NCI-H2171 treated with DMSO at 0.1 percent for 48 hours (cell line): ENCODE measurements at regions not wholly inside any gene's neighbourhood (a gene's known extent, or its start where the extent isn't known, plus 50 kb on each side); places are given as distances from the start of the nearest gene placed in this dataset.
"Not testable (repeated sequence)": the region's sequence is repeated elsewhere in the genome, so short reads cannot be mapped to it uniquely, and the experiment has no call there.

Source experiments
- DNase-seq: peaks from one replicate; lab custom pipeline; 2025; lab: John Stamatoyannopoulos, UW

DNA sequence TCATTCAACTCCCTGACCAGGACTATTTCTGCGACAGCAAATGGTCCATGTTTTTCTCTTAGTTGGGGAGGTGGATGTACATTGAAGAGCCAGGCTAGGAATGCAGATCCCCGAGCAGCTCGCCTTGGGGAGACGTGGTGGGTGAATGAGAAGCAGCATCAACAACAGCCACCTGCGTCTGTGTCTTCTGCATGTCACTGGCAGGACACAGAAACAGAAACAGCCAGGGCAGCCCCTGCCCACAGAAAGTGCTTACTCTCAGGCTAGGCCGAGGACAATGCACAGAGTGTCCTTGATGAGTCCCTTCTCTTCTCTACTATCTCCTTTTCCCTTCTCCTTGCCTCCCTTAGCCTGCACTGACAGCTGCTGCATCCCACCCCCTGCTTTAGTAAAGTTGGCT lies 541.9 kb upstream of the CADM1 start:
- DNase-seq = no peak

DNA sequence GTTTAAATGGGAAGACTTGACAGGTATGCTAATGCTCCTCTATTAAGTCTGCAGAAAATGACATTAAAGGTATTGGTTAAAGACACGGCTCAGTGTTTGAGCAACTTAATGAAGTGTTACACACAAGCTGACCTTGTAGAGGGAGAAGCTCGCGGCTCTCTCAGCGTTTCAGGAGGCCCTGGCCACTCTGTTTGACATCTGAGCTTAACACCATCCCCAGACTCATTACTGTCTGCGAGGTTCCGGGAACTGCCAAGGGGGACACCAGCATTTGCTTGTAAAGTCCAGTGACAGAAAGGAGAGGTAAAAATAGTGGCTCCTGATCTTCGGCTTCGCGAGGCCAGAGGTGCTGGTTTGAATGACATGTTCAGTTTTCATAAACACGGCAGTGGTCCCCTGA lies 540.7 kb upstream of the CADM1 start:
- no peak for DNase-seq

DNA sequence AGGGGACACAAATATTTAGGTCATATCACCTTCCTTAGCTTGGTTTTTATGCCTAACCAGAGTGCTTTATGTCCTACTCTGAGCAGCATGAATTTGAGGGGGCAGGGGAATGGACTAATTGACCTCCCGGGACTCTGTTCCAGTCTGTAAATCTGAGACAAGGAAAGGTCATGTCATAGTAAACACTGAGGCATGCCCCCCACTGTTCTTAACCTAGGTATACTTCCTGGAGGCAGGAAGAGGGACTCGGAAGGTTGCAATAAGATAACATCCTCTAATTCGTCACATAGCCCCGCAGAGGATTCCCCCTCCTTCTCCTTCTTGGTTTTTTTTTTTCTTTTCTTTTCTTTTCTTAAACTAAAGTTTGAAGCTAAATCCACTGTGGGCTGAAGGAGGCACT lies 540.3 kb upstream of the CADM1 start:
- no peak for DNase-seq

DNA sequence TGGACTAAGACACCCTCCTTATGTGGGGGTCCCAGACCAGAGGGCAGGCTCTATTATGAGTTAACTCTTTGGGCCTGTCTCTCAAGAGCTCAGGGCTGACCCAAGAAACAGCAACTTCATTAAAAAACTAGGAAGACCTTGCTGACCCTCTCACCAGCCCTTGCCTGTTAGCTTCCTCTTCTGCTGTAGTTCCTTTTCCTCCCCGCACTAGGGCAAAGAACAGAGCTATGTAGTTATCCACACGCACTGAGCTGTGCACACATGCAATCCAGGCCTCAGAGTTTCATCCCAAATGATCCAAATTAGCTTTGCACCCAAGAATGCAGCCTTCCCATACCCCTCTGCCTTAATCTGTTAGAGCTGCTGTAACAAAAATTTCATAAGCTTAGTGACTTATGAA lies 539.6 kb upstream of the CADM1 start:
- DNase-seq = no peak

GRCh38 chr11:116043059-116043458 lies 538.8 kb upstream of the CADM1 start:
- DNase-seq = not testable (repeated sequence)

DNA sequence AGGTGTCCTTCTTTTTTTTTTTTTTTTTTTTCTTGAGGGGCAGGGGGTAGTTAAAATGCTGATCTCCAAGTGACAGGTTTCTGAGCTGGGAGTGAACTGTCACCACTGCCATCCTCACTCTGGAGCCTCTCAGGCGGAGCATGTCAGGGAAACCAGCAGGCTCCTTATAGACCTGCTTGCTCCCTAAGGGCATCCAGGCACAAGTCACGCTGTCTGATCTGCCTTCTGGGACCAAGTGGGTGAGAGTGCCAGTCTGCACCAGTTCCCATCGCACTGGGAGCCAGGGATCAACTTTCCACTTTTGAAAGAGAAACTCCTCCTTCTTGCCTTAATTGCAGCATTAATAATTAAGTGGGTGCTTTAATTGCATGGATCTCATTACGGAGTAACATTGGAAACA lies 537.9 kb upstream of the CADM1 start:
- peak; percentile 95 for DNase-seq

- DNase-seq = no peak
Measured at GRCh38 chr11:116037861-116038260, 533.6 kb upstream of the CADM1 start.

DNA sequence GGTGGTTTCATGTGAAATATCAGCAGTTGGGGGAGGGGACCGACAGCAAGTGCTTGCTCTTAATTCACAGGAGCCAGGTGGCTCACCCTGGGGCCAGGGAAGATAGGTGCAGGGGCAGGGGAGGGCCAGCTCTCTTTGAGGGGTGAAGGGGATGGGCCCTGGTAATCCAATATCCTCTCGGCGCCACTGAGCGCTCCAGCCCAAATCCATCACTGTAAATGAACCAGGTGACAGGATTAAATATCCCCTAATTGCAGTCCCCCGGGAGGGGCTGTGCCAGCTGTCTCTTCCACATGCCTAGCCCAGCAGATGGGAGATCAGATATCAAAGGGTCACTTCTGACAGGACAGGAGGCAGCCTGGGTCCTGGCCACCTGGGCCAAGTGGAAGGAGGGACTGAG lies 531.8 kb upstream of the CADM1 start:
- peak; percentile 98 for DNase-seq

DNA sequence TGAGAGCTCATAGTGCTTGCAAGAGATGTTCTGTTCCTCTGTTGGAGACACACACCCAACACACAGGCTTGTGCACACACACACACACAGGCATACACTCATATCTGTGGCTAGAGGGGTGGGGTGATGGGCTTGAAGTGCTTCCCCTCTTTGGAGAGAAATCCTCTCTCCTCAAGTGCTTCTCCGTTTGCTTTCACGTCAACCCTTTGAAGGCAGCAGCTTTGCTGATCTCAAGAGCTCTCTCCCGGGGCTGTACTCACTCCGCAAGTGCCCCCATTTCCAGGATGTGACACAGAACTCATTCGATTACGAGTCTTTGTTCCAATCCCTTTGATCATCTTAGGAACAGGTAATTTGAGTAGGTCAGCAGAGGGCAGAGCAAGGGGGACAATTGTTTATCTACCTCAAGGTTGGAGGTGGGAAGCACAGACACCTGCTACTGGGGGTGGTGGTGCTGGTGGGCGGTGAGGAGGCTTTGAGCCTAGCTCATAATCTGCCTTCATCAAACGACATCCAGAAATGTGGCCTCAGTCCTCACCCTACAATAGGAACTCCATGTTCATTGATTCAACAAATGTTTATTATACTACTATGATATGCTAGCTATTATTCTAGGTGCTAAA lies 529.8 kb upstream of the CADM1 start:
- peak; percentile 56 for DNase-seq

GRCh38 chr11:116030697-116031331 lies 526.6 kb upstream of the CADM1 start:
- no peak for DNase-seq

GRCh38 chr11:116028506-116028905 lies 524.3 kb upstream of the CADM1 start:
- not testable (repeated sequence) for DNase-seq

GRCh38 chr11:115999437-115999836 lies 495.2 kb upstream of the CADM1 start:
- no peak for DNase-seq

DNA sequence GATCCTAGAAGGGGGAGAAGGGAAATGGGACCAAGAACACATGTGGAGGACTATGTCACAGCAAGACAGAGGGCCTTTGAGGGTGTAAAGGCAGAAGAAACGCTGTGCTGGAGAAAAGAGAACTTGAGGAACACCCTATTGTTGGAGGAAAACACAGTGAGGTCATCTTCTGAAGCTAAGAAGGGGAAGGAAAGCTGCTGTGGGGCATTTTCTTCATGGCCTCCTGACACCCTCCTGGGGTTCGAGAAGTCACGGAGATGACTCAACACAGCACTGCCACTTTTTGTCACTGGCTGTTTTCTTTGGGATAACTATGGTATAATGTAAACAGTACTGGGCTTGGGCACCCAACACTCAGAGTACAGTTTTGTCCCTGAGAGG lies 492.6 kb upstream of the CADM1 start:
- no peak for DNase-seq

- DNase-seq = no peak
Measured at GRCh38 chr11:115996125-115996807, 492.1 kb upstream of the CADM1 start.

DNA sequence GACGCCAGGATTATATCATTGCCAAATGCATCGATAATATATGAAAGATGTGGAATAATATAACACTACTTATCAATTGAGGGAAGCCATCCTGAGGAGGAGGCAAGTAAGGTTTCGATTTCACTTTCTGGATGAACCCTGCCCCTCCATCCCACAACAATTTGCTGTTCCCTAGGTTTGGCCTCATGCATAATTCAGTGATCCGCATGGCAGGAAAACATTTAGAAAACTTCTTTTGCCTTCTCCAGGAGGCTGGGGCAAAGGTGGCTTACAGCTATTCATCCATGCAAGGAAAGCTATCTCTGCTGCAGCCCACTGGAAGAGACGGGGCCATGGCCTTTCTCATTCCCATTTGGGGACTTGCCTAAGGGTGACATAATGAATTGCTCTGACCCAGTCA lies 489.4 kb upstream of the CADM1 start:
- no peak for DNase-seq

GRCh38 chr11:115990004-115990447 lies 485.8 kb upstream of the CADM1 start:
- no peak for DNase-seq

DNA sequence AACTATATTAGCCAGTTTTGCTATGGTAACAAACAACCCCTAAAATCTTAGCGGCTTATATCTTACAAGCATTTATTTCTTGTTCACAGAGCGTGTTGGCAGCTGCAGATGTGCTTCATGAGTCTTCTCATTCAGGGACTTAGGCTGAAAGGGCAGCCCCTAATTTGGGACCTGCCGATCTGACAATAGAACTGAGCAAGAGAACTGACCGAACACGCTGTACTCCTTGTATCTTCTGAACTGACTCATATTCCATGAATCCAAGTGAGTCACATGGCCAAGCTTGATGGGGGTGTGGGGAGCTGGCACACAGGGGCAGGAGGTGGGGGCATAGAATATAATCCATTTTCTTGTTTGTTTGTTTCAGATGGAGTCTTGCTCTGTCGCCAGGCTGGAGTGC lies 481.7 kb upstream of the CADM1 start:
- no peak for DNase-seq

DNA sequence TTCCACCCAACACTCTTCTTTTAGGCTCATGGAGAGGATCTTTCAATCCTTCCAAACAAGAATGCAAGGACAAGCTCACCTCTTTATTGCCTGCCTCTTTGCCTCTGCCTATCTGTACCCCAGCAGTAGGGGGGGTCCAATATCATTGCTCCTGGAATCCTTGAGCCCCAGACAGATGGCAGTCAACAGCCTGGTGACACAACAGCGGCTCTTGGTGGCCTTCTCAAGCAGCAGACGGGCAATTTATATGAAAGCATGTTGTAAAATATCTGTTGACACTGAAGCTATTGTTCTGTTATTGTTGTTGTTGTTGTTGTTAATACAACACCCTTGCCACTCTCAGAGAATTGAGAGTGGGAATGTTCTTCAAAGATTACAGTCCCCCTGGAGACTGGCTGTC lies 480.0 kb upstream of the CADM1 start:
- DNase-seq = peak; percentile 29

GRCh38 chr11:115982666-115983065 lies 478.5 kb upstream of the CADM1 start:
- no peak for DNase-seq

DNA sequence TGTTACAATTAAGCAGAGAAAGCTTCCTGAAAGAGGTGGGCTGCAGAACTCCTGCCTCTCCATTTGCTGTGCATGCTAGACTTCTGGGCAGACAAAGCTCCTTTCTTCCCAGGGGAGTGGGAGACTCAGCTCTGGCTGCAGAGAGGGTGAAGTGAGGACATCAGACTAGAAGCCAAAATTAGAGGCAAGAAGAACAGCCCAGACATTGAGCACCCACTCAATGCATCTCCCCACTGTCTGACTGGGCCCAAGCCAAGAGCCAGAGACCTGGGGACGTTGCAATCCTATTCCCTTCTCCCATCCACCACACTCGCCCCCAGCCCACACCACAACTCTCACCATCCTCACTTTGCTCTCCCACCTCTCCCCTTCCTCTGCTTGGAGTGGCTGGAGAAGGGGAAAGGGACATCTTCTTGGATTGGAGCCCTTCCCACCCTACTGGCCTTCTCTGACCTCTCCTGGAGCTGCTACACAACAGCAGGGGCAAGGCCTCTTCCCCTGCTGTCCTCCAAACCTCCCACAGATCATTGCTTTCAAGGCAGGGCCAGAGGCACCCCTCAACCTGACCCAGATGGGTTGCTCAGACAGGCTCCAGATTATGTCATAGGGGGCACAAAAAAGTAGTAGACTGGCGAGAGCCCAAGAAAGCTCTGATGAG lies 477.7 kb upstream of the CADM1 start:
- no peak for DNase-seq

GRCh38 chr11:115981104-115981481 lies 476.9 kb upstream of the CADM1 start:
- no peak for DNase-seq

DNA sequence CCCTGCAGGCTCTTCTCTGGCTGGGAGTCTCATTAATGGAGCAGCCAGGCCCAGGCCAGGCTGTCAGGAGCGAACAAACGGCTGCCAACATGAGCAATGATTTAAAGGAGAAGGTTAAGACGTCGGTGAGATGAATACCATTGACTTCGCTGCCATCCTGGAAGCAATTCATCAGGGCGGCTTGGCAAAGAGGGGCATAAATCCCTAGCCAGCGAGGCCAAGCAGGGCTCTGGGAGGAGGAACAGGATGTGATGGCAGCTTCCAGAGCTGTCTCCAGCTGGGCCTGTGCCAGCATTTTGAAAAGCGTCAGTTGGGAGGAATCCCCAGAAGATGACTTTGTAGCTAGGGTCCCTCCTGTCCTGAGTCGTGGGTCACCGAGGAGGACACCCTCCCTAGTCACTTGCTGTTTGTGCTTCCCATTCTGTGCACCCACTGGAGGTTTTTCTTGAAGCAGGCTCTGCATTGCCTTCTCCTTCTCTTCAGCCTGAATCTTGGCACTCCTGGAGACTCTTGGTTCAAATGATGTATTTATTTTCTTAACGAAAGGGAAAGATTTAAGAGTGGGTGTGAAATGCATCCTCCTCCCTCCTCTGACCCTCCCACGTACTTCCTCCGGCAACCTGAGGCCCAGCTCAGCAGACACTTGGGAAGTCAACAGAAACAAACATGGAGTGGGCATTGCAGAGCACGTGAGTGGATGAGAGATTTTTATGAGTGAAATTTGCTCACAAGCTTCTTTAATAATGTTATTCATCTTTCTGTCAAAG lies 476.3 kb upstream of the CADM1 start:
- DNase-seq = no peak
